ENCODE measurements at regions not wholly inside any gene's neighbourhood (a gene's known extent, or its start where the extent isn't known, plus 50 kb on each side); places are given as distances from the start of the nearest gene placed in this dataset.

DNA sequence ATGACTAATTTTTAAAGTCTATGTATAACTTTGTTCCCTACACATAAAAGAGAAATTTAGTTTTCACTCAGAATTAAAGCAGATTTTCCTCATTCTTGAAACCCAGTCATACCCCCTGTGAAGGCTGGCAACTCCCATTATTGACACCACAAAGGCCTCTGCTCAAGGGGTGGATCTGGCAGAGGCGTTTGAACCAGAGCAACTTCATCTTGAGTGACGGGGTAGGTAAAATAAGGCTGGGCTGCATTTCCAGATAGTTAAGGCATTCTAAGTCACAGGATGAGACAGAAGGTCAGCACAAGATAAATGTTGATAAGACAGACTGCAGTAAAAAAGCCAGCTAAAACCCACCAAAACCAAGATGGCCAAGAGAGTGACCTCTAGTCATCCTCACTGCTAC, 177.2 kb upstream of the OR13F1 start:
- no peaks in the 10 kb centered on the region for H3K36me3 ChIP-seq (ENCODE audit: insufficient read depth, low read length)
- no peak overlapping the region for H3K4me3 ChIP-seq (ENCODE audit: low read length)
- TF ChIP-seq, protein P1, sequence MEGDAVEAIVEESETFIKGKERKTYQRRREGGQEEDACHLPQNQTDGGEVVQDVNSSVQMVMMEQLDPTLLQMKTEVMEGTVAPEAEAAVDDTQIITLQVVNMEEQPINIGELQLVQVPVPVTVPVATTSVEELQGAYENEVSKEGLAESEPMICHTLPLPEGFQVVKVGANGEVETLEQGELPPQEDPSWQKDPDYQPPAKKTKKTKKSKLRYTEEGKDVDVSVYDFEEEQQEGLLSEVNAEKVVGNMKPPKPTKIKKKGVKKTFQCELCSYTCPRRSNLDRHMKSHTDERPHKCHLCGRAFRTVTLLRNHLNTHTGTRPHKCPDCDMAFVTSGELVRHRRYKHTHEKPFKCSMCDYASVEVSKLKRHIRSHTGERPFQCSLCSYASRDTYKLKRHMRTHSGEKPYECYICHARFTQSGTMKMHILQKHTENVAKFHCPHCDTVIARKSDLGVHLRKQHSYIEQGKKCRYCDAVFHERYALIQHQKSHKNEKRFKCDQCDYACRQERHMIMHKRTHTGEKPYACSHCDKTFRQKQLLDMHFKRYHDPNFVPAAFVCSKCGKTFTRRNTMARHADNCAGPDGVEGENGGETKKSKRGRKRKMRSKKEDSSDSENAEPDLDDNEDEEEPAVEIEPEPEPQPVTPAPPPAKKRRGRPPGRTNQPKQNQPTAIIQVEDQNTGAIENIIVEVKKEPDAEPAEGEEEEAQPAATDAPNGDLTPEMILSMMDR (IDR thresholded peaks at IDR 0.05): no peak
- ChIA-PET CTCF (no interaction called here), POLR2A (no interaction called here)
- H3K9me3 ChIP-seq (ENCODE audit: control insufficient read depth in 1 of 2, insufficient read depth in 1 of 2, low read length in 2 of 2): peaks cover 0 to 5% of the 10 kb centered on the region in 2 experiments
- Mint-ChIP-seq H3K4me3 (no peak overlapping the region), H3K4me1 (ENCODE audit: low read depth) (no peaks in the 10 kb centered on the region), H3K36me3 (ENCODE audit: low read depth) (no peaks in the 10 kb centered on the region), H3K27me3 (no peaks in the 10 kb centered on the region), H3K27ac (no peak overlapping the region), H3K9me3 (no peaks in the 10 kb centered on the region)
- H3K27ac ChIP-seq (ENCODE audit: low read depth in 1 of 2, low read length in 2 of 2): no peak overlapping the region
- H3K4me1 ChIP-seq (ENCODE audit: insufficient read depth, low read length): no peaks in the 10 kb centered on the region
- intact Hi-C loops (cut with DNase I, micrococcal nuclease): no loop called here
- DNase-seq (no peak), ATAC-seq (ENCODE audit: poor library complexity) (no peak)
- no peaks in the 10 kb centered on the region for H3K27me3 ChIP-seq (ENCODE audit: control insufficient read depth in 1 of 2, insufficient read depth in 2 of 2, low read length in 2 of 2)

DNA sequence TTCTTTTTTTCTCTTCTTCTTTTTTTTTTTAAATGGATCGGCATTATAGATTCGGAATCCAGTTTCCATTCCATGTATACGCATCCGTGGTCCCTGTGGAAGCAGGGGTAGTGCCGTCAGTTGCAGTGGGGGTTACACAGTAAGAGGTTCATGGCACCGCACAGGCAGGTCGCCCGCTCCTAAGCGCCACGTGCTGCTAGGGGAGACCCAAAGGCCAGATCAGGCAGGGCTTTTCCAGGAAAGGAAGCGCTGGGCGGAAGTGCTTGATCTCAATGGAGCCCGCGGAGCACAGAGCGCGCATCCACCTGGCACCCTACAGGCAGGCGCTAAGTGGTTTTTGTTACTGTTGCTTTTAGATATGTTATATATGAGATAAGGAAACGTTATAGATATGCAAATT, 174.8 kb upstream of the OR13F1 start:
- ATAC-seq (ENCODE audit: poor library complexity): no peak
- ChIA-PET CTCF (no interaction called here), POLR2A (interaction anchor here (0.7 kb wide), 1 partner anchor 34 kb away, joined by 4 read pairs; no protein-coding TSS in a partner anchor)
- intact Hi-C loops (cut with DNase I, micrococcal nuclease): no loop called here
- no peak overlapping the region for H3K4me3 ChIP-seq (ENCODE audit: low read length)
- Mint-ChIP-seq H3K4me3 (no peak overlapping the region), H3K27me3 (no peaks in the 10 kb centered on the region), H3K36me3 (ENCODE audit: low read depth) (no peaks in the 10 kb centered on the region), H3K27ac (no peak overlapping the region), H3K9me3 (peaks cover 2% of the 10 kb centered on the region), H3K4me1 (ENCODE audit: low read depth) (no peaks in the 10 kb centered on the region)
- H3K9me3 ChIP-seq (ENCODE audit: control insufficient read depth in 1 of 2, insufficient read depth in 1 of 2, low read length in 2 of 2): peaks cover 0 to 5% of the 10 kb centered on the region in 2 experiments
- H3K36me3 ChIP-seq (ENCODE audit: insufficient read depth, low read length): no peaks in the 10 kb centered on the region
- TF ChIP-seq, protein P1 (IDR thresholded peaks at IDR 0.05): no peak
- no peak for DNase-seq
- no peak overlapping the region for H3K27ac ChIP-seq (ENCODE audit: low read depth in 1 of 2, low read length in 2 of 2)
- H3K27me3 ChIP-seq (ENCODE audit: control insufficient read depth in 1 of 2, insufficient read depth in 2 of 2, low read length in 2 of 2): no peaks in the 10 kb centered on the region
- no peaks in the 10 kb centered on the region for H3K4me1 ChIP-seq (ENCODE audit: insufficient read depth, low read length)

DNA sequence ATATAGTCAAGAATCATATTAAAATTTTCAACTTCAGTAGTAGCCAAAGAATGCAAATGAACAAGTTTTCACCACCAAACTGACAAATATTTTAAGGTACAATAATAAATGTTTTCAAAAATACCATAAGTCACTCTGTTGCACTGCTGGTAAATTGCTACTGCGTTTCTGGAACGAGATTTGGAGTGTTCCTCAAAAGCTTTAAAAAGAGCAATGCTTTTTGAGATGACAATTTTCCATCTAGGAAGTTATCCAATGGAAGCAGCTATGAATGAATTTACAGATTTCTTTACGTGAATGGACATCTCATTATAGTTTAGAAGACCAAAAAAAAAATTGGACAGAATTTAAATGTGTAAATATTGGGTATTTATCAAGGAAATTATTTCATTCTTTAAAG, 173.2 kb upstream of the OR13F1 start:
- POLR2A ChIA-PET: no interaction called here

More for the DNA sequence above, 173.2 kb upstream of the OR13F1 start:
- intact Hi-C loops (cut with DNase I, micrococcal nuclease): no loop called here
- Histone ChIP-seq H3K27me3 (ENCODE audit: control insufficient read depth in 1 of 2, insufficient read depth in 2 of 2, low read length in 2 of 2) (no peaks in the 10 kb centered on the region), H3K36me3 (ENCODE audit: insufficient read depth, low read length) (no peaks in the 10 kb centered on the region), H3K27ac (ENCODE audit: low read depth in 1 of 2, low read length in 2 of 2) (no peak overlapping the region), H3K4me1 (ENCODE audit: insufficient read depth, low read length) (no peaks in the 10 kb centered on the region), H3K9me3 (ENCODE audit: control insufficient read depth in 1 of 2, insufficient read depth in 1 of 2, low read length in 2 of 2) (peaks cover 0 to 5% of the 10 kb centered on the region in 2 experiments), H3K4me3 (ENCODE audit: low read length) (no peak overlapping the region)
- no peaks in the 10 kb centered on the region for H3K4me1 Mint-ChIP-seq (ENCODE audit: low read depth)
- no peak overlapping the region for H3K4me3 Mint-ChIP-seq
- no peak for DNase-seq
- CTCF ChIA-PET: no interaction called here
- TF ChIP-seq, protein P1 (IDR thresholded peaks at IDR 0.05): no peak
- H3K27ac Mint-ChIP-seq: no peak overlapping the region
- no peak for ATAC-seq (ENCODE audit: poor library complexity)
- H3K27me3 Mint-ChIP-seq: no peaks in the 10 kb centered on the region
- H3K36me3 Mint-ChIP-seq (ENCODE audit: low read depth): no peaks in the 10 kb centered on the region
- H3K9me3 Mint-ChIP-seq: peaks cover 5% of the 10 kb centered on the region
